ENCODE measurements at regions not wholly inside any gene's neighbourhood (a gene's known extent, or its start where the extent isn't known, plus 50 kb on each side); places are given as distances from the start of the nearest gene placed in this dataset.

GRCh38 chr4:25991340-25991739, 77.3 kb downstream of the SMIM20 start:
- TF ChIP-seq CTCF (IDR thresholded peaks at IDR 0.05) (no peak), POLR2AphosphoS5 (IDR thresholded peaks at IDR 0.05) (no peak), POLR2A (IDR thresholded peaks at IDR 0.05; ENCODE audit: low read depth) (no peak)

All from esophagus muscularis mucosa (tissue), 3 donors.